GM20000 (cell line): ENCODE measurements at regions not wholly inside any gene's neighbourhood (a gene's known extent, or its start where the extent isn't known, plus 50 kb on each side); places are given as distances from the start of the nearest gene placed in this dataset.

Source experiments
- DNase-seq: peaks from one replicate; pipeline ENCODE4 v3.0.0; 2012; ENCODE audit warnings: low spot score
- CTCF ChIP-seq: IDR thresholded peaks from 2 replicates; pipeline ENCODE4 v1.5.1; 2012; ENCODE audit warnings: mild to moderate bottlenecking, control low read depth; ENCODE audit errors: extremely low read depth, missing control alignments

- DNase-seq, result no peak
- TF ChIP-seq CTCF, result no peak
Observed at GRCh38 chr3:163863146-163863545, 1215.2 kb downstream of the SI start.

- TF ChIP-seq CTCF, result no peak
Observed at GRCh38 chr3:163852233-163852632, 1226.1 kb downstream of the SI start.

GRCh38 chr3:163838769-163839168 lies 1239.5 kb downstream of the SI start:
- no peak for TF ChIP-seq CTCF
- no peak for DNase-seq

More at GRCh38 chr3:163852233-163852632, 1226.1 kb downstream of the SI start:
- no peak for DNase-seq

GRCh38 chr3:163832547-163832946 lies 1245.7 kb downstream of the SI start:
- no peak for DNase-seq
- no peak for TF ChIP-seq CTCF

DNA sequence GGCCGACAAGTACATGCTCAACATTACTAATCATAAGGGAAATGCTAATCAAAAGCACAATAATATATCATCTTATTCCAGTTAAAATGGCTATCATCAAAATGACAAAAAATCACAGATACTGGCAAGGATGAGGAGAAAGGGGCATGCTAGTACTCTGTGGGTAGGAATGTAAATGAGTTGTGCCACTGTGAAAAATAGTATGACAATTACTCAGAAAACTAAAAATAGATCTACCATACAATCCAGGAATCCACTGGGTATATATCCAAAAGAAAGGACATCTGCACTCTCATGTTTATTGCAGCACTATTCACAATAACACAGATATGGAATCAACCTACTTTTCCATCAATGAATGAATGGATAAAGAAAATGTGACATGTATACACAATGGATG lies 1256.5 kb downstream of the SI start:
- no peak for DNase-seq
- no peak for TF ChIP-seq CTCF

- TF ChIP-seq CTCF, result no peak
Observed at GRCh38 chr3:163817015-163817414, 1261.3 kb downstream of the SI start.

GRCh38 chr3:163813935-163814334 lies 1264.4 kb downstream of the SI start:
- DNase-seq, result no peak

More at GRCh38 chr3:163817015-163817414, 1261.3 kb downstream of the SI start:
- no peak for DNase-seq

More at GRCh38 chr3:163813935-163814334, 1264.4 kb downstream of the SI start:
- no peak for TF ChIP-seq CTCF
